HG03135 (cell line): ENCODE measurements at regions not wholly inside any gene's neighbourhood (a gene's known extent, or its start where the extent isn't known, plus 50 kb on each side); places are given as distances from the start of the nearest gene placed in this dataset.

ENCODE experiments used
- ATAC-seq: cut with Tn5 transposase; IDR thresholded peaks from one replicate; pipeline ENCODE4 v1.9.1; 2021; ENCODE audit warnings: mild to moderate bottlenecking, moderate library complexity; ENCODE audit not compliant: unreplicated experiment

- ATAC-seq, result no peak
Measured at GRCh38 chr2:6326958-6327357, 538.7 kb downstream of the CMPK2 start.

GRCh38 chr2:6336752-6337471 lies 528.8 kb downstream of the CMPK2 start:
- no peak for ATAC-seq

GRCh38 chr2:6337472-6337820 lies 528.3 kb downstream of the CMPK2 start:
- no peak for ATAC-seq

GRCh38 chr2:6341588-6342129 lies 524.0 kb downstream of the CMPK2 start:
- no peak for ATAC-seq

GRCh38 chr2:6342273-6342920 lies 523.3 kb downstream of the CMPK2 start:
- no peak for ATAC-seq

GRCh38 chr2:6343076-6343475 lies 522.6 kb downstream of the CMPK2 start:
- ATAC-seq, result no peak

- ATAC-seq, result peak; percentile 82
Measured at GRCh38 chr2:6352247-6352646, 513.5 kb downstream of the CMPK2 start.

- ATAC-seq, result no peak
Measured at GRCh38 chr2:6352906-6353515, 512.7 kb downstream of the CMPK2 start.

- peak; percentile 45 for ATAC-seq
Measured at GRCh38 chr2:6353669-6354068, 512.0 kb downstream of the CMPK2 start.

- no peak for ATAC-seq
Measured at GRCh38 chr2:6354546-6354945, 511.2 kb downstream of the CMPK2 start.

GRCh38 chr2:6355886-6356761 lies 509.6 kb downstream of the CMPK2 start:
- ATAC-seq, result no peak

GRCh38 chr2:6358546-6358945 lies 507.2 kb downstream of the CMPK2 start:
- no peak for ATAC-seq

- no peak for ATAC-seq
Measured at GRCh38 chr2:6358985-6359384, 506.7 kb downstream of the CMPK2 start.

GRCh38 chr2:6359964-6360363 lies 505.7 kb downstream of the CMPK2 start:
- ATAC-seq, result no peak

- no peak for ATAC-seq
Measured at GRCh38 chr2:6362671-6363450, 502.8 kb downstream of the CMPK2 start.

- no peak for ATAC-seq
Measured at GRCh38 chr2:6368281-6368680, 497.4 kb downstream of the CMPK2 start.

GRCh38 chr2:6369266-6369665 lies 496.4 kb downstream of the CMPK2 start:
- ATAC-seq, result no peak

GRCh38 chr2:6370753-6371551 lies 494.8 kb downstream of the CMPK2 start:
- no peak for ATAC-seq

GRCh38 chr2:6372317-6372901 lies 493.3 kb downstream of the CMPK2 start:
- ATAC-seq, result no peak
